NCI-H2196 treated with DMSO at 0.1 percent for 48 hours (cell line): ENCODE measurements at regions not wholly inside any gene's neighbourhood (a gene's known extent, or its start where the extent isn't known, plus 50 kb on each side); places are given as distances from the start of the nearest gene placed in this dataset.

Experiments
- DNase-seq: peaks from one replicate; lab custom pipeline; 2025; ENCODE audit not compliant: unreplicated experiment; lab: John Stamatoyannopoulos, UW

- DNase-seq = no peak
Measured at GRCh38 chr5:142478113-142478512, 153.3 kb upstream of the SPRY4 start.

DNA sequence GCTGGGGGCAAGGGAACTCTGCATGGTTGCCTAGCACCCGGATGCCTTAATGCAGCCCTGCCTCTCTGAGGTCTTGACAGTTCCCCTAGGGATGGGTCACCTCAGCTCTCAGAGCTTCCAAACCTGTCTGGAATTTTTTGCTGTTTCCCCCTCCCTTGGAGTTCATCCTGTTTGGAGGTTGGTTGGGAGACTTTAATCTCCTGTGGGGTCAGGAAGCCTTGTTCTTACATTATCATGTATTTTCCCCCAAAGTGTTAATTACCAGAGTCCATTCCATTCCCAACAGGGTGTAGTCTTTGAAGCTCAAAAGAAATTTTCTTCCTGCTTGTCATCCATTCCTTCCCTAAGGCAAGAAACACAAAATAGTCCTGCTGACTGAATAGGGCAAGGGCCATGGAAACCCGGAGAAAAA, 150.3 kb upstream of the SPRY4 start:
- DNase-seq = no peak

GRCh38 chr5:142474431-142475094, 149.7 kb upstream of the SPRY4 start:
- DNase-seq = no peak

GRCh38 chr5:142473038-142473437, 148.2 kb upstream of the SPRY4 start:
- no peak for DNase-seq

- DNase-seq = no peak
Measured at GRCh38 chr5:142472306-142472951, 147.6 kb upstream of the SPRY4 start.

- no peak for DNase-seq
Measured at GRCh38 chr5:142466195-142466971, 141.6 kb upstream of the SPRY4 start.

DNA sequence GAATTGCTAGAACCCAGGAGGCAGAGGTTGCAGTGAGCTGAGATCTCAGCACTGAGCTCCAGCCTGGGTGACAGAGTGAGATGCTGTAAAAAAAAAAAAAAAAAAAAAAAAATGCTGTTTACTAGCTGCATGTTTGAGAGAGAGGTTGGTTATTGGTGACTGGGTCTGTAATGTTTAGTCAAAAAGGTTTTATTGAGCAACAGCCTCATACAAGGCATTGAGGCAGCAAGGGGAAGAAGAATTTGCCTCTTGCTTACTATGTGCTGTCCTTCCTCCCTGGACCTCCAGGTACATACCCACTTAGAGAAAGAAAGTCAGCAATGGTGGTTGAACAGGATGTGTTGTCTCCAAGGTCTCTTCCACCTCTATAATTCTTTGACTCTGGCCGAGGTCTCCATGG, 140.7 kb upstream of the SPRY4 start:
- no peak for DNase-seq

DNA sequence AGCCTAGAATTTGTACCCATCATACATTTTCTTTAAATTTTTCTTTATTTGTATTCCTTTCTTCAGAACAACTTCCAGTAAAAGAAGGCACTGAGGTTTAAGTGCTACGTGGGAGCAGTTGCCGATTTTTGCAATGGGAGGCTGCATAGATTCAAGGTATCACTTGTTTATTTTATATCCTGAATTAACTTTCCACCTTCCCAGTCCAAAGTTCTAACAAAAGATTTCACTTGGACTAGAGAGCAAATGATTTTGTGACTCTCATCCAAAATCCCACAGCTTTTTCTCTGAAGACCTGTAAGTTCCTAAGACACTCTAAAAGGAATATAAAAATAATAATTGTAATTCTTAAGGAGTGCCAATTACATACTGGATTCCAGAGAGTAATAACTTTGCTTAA, 139.1 kb upstream of the SPRY4 start:
- no peak for DNase-seq

DNA sequence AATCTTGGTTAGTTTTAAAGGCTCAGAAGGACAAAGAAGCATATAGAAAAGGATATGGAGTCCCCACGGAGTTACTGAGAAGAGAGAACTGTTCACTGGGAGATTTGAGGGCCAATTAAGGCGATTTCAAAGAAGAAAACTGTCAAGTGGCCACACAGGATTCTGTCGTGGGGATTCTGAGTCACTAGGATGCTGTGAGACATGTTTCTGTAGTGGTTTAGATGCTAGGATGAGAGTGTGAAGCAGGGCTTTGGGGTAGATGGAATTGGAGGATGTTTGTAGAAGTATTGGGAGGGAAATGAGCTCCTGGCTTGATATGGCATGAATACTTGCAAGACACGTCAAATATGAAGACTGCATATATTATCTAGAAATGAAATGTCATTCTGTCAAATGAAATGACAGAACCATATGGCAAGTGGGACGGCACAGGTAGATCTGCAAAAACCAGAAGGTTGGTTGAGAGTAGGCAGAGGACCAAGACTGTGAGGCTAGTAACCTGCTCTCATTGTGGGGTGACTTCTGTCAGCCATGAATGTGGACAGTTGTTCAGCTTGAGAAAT, 136.3 kb upstream of the SPRY4 start:
- no peak for DNase-seq

- DNase-seq = no peak
Measured at GRCh38 chr5:142459209-142459608, 134.4 kb upstream of the SPRY4 start.

- no peak for DNase-seq
Measured at GRCh38 chr5:142455856-142456255, 131.0 kb upstream of the SPRY4 start.

- no peak for DNase-seq
Measured at GRCh38 chr5:142453932-142454331, 129.1 kb upstream of the SPRY4 start.

DNA sequence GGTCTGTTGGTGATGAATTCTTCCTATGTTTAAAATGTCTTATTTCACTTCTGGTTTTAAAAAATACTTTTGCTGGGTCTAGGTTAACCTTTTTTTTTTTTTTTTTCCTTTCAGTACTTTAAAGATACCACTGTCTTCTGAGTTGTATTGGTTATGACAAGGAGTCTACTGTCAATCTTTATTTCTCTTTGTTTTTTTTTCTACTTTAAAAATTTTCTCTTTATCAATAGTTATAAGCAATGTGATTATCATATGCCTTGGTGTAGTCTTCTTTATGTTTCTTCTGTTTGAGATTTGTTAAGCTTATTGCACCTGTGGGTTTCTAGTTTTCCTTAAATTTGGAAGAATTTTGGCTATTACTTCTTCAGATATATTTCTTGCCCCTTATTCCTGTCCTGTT, 125.6 kb upstream of the SPRY4 start:
- DNase-seq = no peak

GRCh38 chr5:142447887-142448286, 123.1 kb upstream of the SPRY4 start:
- DNase-seq = no peak

GRCh38 chr5:142446960-142447279, 122.1 kb upstream of the SPRY4 start:
- DNase-seq = no peak

- no peak for DNase-seq
Measured at GRCh38 chr5:142446131-142446959, 121.5 kb upstream of the SPRY4 start.

DNA sequence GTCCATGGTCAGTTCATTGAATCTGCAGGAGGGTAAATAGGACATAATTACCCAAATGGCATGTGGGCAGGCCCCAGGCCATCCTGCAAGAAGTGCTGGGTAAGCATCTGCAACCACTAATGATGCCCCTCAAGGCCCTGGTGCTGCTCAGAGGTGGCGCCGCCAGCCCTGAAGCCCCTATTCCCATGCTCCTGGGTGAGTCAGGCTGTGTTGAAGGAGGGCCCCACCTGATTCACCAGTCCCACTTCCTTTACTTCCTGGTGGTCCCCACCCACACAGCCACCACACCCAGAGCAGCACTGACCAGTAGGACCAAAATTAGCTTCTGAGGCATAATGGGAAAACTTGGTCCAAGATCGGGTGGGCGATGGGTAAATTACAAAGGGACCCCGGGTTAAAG, 120.4 kb upstream of the SPRY4 start:
- no peak for DNase-seq

DNA sequence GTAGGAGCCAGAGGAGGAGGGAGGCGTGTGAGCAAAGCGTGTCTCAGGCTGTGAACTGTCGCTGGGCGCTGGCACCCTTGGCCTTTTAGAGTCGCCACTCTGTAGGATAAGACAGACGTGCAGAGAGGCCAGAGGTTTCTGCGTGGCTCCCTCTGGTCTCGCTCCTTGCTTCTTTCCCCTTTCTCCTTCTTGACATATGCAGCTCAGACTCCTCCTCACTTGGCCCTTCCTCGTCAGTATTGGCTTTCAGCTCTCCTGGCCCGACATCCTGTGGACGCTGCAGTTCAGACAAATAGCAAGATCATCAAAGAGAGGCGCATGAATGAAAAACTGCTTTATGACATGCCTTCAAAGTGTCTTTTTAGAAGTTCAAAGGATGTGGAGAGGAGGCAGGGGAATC, 116.8 kb upstream of the SPRY4 start:
- no peak for DNase-seq

GRCh38 chr5:142439207-142439860, 114.5 kb upstream of the SPRY4 start:
- no peak for DNase-seq

- DNase-seq = no peak
Measured at GRCh38 chr5:142438573-142438972, 113.8 kb upstream of the SPRY4 start.

- no peak for DNase-seq
Measured at GRCh38 chr5:142437563-142437962, 112.7 kb upstream of the SPRY4 start.
